ENCODE measurements at regions not wholly inside any gene's neighbourhood (a gene's known extent, or its start where the extent isn't known, plus 50 kb on each side); places are given as distances from the start of the nearest gene placed in this dataset.

DNA sequence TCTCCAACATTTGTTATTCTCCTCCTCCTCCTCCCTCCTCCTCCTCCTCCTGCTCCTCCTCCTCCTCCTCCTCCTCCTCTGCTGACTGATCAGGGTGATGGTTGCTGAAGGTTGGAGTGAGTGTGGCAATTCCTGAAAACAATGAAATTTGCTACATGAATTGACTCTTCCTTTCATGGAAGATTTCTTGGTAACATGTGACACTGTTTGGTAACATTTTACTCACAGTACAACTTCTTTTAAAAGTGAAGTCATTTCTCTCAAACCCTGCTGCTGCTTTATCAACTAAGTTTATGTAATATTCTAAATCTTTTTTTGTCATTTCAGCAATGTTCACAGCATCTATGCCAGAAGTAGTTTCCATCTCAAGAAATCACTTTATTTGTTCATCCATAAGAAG lies 543.0 kb downstream of the MAFB start:
- Histone ChIP-seq H3K4me3 (replicated peaks; ENCODE audit: insufficient read depth, low read length) (no peak overlapping the region), H3K27me3 (ENCODE audit: insufficient read depth, poor library complexity, severe bottlenecking) (peaks cover 3% of the 10 kb centered on the region), H3K27ac (replicated peaks) (no peak overlapping the region)
- DNase-seq (ENCODE audit: low read depth in 1 of 2, low spot score in 1 of 2): no peak
- no peak for TF ChIP-seq GABPA (IDR thresholded peaks at IDR 0.05; ENCODE audit: low read depth)
- TF ChIP-seq POLR2AphosphoS5 (IDR thresholded peaks at IDR 0.05; ENCODE audit: low read depth): no peak
- no peak for TF ChIP-seq SPI1 (IDR thresholded peaks at IDR 0.05; ENCODE audit: borderline replicate concordance, low read depth)
- TF ChIP-seq, protein P1, sequence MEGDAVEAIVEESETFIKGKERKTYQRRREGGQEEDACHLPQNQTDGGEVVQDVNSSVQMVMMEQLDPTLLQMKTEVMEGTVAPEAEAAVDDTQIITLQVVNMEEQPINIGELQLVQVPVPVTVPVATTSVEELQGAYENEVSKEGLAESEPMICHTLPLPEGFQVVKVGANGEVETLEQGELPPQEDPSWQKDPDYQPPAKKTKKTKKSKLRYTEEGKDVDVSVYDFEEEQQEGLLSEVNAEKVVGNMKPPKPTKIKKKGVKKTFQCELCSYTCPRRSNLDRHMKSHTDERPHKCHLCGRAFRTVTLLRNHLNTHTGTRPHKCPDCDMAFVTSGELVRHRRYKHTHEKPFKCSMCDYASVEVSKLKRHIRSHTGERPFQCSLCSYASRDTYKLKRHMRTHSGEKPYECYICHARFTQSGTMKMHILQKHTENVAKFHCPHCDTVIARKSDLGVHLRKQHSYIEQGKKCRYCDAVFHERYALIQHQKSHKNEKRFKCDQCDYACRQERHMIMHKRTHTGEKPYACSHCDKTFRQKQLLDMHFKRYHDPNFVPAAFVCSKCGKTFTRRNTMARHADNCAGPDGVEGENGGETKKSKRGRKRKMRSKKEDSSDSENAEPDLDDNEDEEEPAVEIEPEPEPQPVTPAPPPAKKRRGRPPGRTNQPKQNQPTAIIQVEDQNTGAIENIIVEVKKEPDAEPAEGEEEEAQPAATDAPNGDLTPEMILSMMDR (IDR thresholded peaks at IDR 0.05; ENCODE audit: insufficient read depth, low read length): no peak
- TF ChIP-seq, protein P2, sequence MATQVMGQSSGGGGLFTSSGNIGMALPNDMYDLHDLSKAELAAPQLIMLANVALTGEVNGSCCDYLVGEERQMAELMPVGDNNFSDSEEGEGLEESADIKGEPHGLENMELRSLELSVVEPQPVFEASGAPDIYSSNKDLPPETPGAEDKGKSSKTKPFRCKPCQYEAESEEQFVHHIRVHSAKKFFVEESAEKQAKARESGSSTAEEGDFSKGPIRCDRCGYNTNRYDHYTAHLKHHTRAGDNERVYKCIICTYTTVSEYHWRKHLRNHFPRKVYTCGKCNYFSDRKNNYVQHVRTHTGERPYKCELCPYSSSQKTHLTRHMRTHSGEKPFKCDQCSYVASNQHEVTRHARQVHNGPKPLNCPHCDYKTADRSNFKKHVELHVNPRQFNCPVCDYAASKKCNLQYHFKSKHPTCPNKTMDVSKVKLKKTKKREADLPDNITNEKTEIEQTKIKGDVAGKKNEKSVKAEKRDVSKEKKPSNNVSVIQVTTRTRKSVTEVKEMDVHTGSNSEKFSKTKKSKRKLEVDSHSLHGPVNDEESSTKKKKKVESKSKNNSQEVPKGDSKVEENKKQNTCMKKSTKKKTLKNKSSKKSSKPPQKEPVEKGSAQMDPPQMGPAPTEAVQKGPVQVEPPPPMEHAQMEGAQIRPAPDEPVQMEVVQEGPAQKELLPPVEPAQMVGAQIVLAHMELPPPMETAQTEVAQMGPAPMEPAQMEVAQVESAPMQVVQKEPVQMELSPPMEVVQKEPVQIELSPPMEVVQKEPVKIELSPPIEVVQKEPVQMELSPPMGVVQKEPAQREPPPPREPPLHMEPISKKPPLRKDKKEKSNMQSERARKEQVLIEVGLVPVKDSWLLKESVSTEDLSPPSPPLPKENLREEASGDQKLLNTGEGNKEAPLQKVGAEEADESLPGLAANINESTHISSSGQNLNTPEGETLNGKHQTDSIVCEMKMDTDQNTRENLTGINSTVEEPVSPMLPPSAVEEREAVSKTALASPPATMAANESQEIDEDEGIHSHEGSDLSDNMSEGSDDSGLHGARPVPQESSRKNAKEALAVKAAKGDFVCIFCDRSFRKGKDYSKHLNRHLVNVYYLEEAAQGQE (IDR thresholded peaks at IDR 0.05; ENCODE audit: insufficient replicate concordance, low read depth): no peak

DNA sequence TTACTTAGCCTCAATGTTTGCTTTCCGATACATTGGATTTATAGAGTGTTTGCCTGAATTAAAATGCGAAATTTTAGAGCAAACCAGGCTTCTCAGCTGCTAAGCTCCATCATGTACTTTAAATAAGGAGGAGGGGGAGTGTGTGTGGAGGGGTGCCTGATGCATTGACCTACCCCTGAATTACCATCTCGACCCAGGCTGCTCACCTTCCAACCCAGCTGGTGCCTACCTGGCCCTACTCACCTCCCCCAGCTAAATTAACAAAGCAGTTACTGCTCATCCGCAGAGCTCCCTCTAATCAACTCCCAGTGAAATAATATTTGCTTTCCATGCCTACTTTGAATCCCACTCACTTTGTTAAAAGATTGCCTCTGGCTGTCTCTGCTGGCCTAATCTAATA lies 544.5 kb downstream of the MAFB start:
- H3K27ac ChIP-seq (replicated peaks): no peak overlapping the region
- peaks cover 3% of the 10 kb centered on the region for H3K27me3 ChIP-seq (ENCODE audit: insufficient read depth, poor library complexity, severe bottlenecking)
- TF ChIP-seq SPI1 (IDR thresholded peaks at IDR 0.05; ENCODE audit: borderline replicate concordance, low read depth): no peak
- TF ChIP-seq, protein P2 (IDR thresholded peaks at IDR 0.05; ENCODE audit: insufficient replicate concordance, low read depth): no peak
- TF ChIP-seq GABPA (IDR thresholded peaks at IDR 0.05; ENCODE audit: low read depth): no peak
- no peak for TF ChIP-seq POLR2AphosphoS5 (IDR thresholded peaks at IDR 0.05; ENCODE audit: low read depth)
- TF ChIP-seq, protein P1 (IDR thresholded peaks at IDR 0.05; ENCODE audit: insufficient read depth, low read length): no peak
- no peak for DNase-seq (ENCODE audit: low read depth in 1 of 2, low spot score in 1 of 2)
- no peak overlapping the region for H3K4me3 ChIP-seq (replicated peaks; ENCODE audit: insufficient read depth, low read length)

DNA sequence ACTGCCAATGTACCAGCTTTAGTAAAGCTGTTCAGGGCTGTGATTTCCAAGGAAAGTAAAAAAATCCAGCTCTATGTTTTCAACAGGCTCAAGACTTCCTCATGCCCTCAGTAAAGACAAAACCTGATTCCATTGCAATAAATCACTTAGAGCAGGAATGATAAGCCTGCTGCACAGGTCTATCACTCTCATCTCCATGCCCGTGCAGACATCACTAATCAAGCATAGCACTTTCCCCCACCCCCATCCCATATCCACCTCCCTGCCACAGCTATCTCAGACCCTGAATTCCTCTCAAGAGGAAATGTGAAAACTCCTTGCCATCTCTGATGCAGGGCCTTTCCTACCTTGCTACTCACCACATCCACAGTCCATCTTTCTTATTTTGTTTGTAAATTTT lies 554.9 kb downstream of the MAFB start:
- H3K4me3 ChIP-seq (replicated peaks; ENCODE audit: insufficient read depth, low read length): no peak overlapping the region
- DNase-seq (ENCODE audit: low read depth in 1 of 2, low spot score in 1 of 2): no peak
- H3K27ac ChIP-seq (replicated peaks): no peak overlapping the region
- TF ChIP-seq, protein P2 (IDR thresholded peaks at IDR 0.05; ENCODE audit: insufficient replicate concordance, low read depth): no peak
- TF ChIP-seq, protein P1 (IDR thresholded peaks at IDR 0.05; ENCODE audit: insufficient read depth, low read length): no peak
- TF ChIP-seq GABPA (IDR thresholded peaks at IDR 0.05; ENCODE audit: low read depth) (no peak), POLR2AphosphoS5 (IDR thresholded peaks at IDR 0.05; ENCODE audit: low read depth) (no peak), SPI1 (IDR thresholded peaks at IDR 0.05; ENCODE audit: borderline replicate concordance, low read depth) (no peak)
- no peaks in the 10 kb centered on the region for H3K27me3 ChIP-seq (ENCODE audit: insufficient read depth, poor library complexity, severe bottlenecking)
